ENCODE measurements at regions not wholly inside any gene's neighbourhood (a gene's known extent, or its start where the extent isn't known, plus 50 kb on each side); places are given as distances from the start of the nearest gene placed in this dataset.

DNA sequence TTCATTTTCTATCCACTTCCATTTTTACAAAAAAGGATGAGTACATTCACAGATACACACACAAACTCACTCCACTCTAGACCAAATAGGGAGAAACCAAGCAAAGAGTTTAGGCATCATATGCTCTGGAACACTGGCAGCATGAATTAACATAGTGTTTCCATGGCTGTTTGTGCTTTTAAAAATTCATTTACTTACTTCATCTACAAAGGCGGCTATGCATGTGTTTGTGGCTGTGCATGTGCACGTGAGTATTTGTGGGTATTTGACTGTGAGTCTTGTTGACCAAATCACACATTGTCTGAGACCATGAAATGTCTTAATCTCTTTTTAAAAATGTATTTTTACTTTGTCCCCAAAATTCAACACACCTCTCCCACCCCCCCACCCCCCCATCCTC is 203.0 kb upstream of the SESN3 start:
- Mint-ChIP-seq H3K27me3 (ENCODE audit: low read depth) (peaks cover 2% of the 10 kb centered on the region; the same call in 1 of the 2 replicates), H3K9me3 (peaks cover 3 to 4% of the 10 kb centered on the region in 2 experiments; a peak in 1 of 5 replicates), H3K27ac (no peak overlapping the region), H3K4me3 (no peak overlapping the region), H3K4me1 (peaks cover 14 to 15% of the 10 kb centered on the region in 2 experiments), H3K36me3 (ENCODE audit: insufficient read depth in 1 of 3, low read depth in 3 of 3) (peaks cover 0 to 9% (median 0%) of the 10 kb centered on the region in 3 experiments; a peak in 2 of 7 replicates)
- Histone ChIP-seq H3K56ac (ENCODE audit: insufficient read length, low read depth, low read length) (no peak overlapping the region), H2BK12ac (ENCODE audit: insufficient read length, low read depth, low read length) (no peak overlapping the region), H3K79me2 (ENCODE audit: insufficient read depth, low read length) (no peaks in the 10 kb centered on the region), H3K14ac (ENCODE audit: insufficient read depth, low read length) (no peak overlapping the region), H3K18ac (ENCODE audit: insufficient read length, low read depth, low read length) (no peak overlapping the region), H3K4ac (ENCODE audit: low read depth, low read length) (no peak overlapping the region), H2BK5ac (ENCODE audit: insufficient read length, low read length) (no peak overlapping the region), H3K9me3 (ENCODE audit: control insufficient read depth, low read depth, low read length) (no peaks in the 10 kb centered on the region), H3K9ac (ENCODE audit: extremely low read depth, insufficient read length, low read length) (no peak overlapping the region), H3K23me2 (ENCODE audit: insufficient read length, low read depth, low read length, poor library complexity, severe bottlenecking) (no peaks in the 10 kb centered on the region), H2BK20ac (ENCODE audit: low read depth, low read length, poor library complexity, severe bottlenecking) (no peak overlapping the region), H2AK5ac (ENCODE audit: insufficient read length, low read length) (no peak overlapping the region), H2BK15ac (ENCODE audit: low read depth, low read length) (no peak overlapping the region), H4K8ac (replicated peaks; ENCODE audit: insufficient read length, low read depth, low read length) (no peak overlapping the region), H2BK120ac (ENCODE audit: low read depth, low read length, poor library complexity, severe bottlenecking) (no peak overlapping the region), H3K79me1 (ENCODE audit: insufficient read depth, low read depth, low read length, poor library complexity, severe bottlenecking) (no peaks in the 10 kb centered on the region), H3K27me3 (ENCODE audit: insufficient read depth, low read length) (no peaks in the 10 kb centered on the region), H3K23ac (ENCODE audit: insufficient read length, low read depth, low read length) (no peak overlapping the region), H3K4me1 (ENCODE audit: insufficient read depth, low read length) (0 out of 2 replicates have a peak, but pooled peaks cover 3% of the 10 kb centered on the region), H4K20me1 (ENCODE audit: control insufficient read depth, insufficient read depth, insufficient read length) (no peaks in the 10 kb centered on the region), H2AFZ (ENCODE audit: low read length) (no peak overlapping the region), H3K4me2 (ENCODE audit: insufficient read depth, insufficient read length, low read length) (no peak overlapping the region), H3K27ac (ENCODE audit: insufficient read length, low read depth, low read length) (no peak overlapping the region), H4K5ac (ENCODE audit: insufficient read length, low read depth, low read length) (no peak overlapping the region), H4K91ac (ENCODE audit: insufficient read length, low read depth, low read length) (no peak overlapping the region), H3T11ph (ENCODE audit: low read length) (no peak overlapping the region)
- DNase-seq: no peak
- TF ChIP-seq, protein P1, sequence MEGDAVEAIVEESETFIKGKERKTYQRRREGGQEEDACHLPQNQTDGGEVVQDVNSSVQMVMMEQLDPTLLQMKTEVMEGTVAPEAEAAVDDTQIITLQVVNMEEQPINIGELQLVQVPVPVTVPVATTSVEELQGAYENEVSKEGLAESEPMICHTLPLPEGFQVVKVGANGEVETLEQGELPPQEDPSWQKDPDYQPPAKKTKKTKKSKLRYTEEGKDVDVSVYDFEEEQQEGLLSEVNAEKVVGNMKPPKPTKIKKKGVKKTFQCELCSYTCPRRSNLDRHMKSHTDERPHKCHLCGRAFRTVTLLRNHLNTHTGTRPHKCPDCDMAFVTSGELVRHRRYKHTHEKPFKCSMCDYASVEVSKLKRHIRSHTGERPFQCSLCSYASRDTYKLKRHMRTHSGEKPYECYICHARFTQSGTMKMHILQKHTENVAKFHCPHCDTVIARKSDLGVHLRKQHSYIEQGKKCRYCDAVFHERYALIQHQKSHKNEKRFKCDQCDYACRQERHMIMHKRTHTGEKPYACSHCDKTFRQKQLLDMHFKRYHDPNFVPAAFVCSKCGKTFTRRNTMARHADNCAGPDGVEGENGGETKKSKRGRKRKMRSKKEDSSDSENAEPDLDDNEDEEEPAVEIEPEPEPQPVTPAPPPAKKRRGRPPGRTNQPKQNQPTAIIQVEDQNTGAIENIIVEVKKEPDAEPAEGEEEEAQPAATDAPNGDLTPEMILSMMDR (conservative IDR thresholded peaks at IDR 0.05): no peak
- WGBS (ENCODE audit: extremely low coverage, insufficient read length, low lambda C conversion rate): no CpG with 5 or more reads among the region's 2 CpGs
